IMR-90 (cell line): ENCODE measurements at regions not wholly inside any gene's neighbourhood (a gene's known extent, or its start where the extent isn't known, plus 50 kb on each side); places are given as distances from the start of the nearest gene placed in this dataset.

Experiments
- ATAC-seq: fragments of 200-7000 bp; cut with Tn5 transposase; 2 replicates; pipeline ENCODE4 v1.9.1; 2020; ENCODE audit warnings: low read depth, mild to moderate bottlenecking, moderate library complexity
- BruUV-seq: library from RNA; stranded (reverse); fragments of 400-500 nt; replicated peaks from 2 replicates; lab custom pipeline; 2021; lab: Mats Ljungman, UMichigan
- CTCF ChIA-PET: fragments of 300-600 bp; formaldehyde crosslinking; extraction: SDS; loops from one replicate; lab custom pipeline; 2021; ENCODE audit warnings: antibody characterized with exemption; lab: Yijun Ruan, JAX
- POLR2A ChIA-PET: fragments of 300-600 bp; sonication (Branson Sonifier 250); formaldehyde crosslinking; loops from one replicate; lab custom pipeline; 2022; ENCODE audit warnings: antibody characterized with exemption; ENCODE audit not compliant: unreplicated experiment; lab: Charles Lee
- DNase-seq: peaks from one replicate; pipeline ENCODE4 v3.0.0; 2013
- H2AFZ ChIP-seq: replicated peaks from 2 replicates; pipeline ENCODE3; 2013; ENCODE audit warnings: low read length, mild to moderate bottlenecking; ENCODE audit not compliant: poor library complexity
- H2AK5ac ChIP-seq: 2 replicates; pipeline ENCODE4 v1.6.1; 2013; ENCODE audit warnings: low read depth, low read length, inconsistent platforms
- H2AK9ac ChIP-seq: replicated peaks from 2 replicates; pipeline ENCODE3; 2013; ENCODE audit warnings: mild to moderate bottlenecking, low read depth, low read length, moderate library complexity; ENCODE audit not compliant: poor library complexity
- H2BK120ac ChIP-seq: 2 replicates; pipeline ENCODE4 v1.6.1; 2013; ENCODE audit warnings: low read depth, low read length, inconsistent platforms
- H2BK15ac ChIP-seq: 3 replicates; pipeline ENCODE4 v1.6.1; 2013; ENCODE audit warnings: low read depth, low read length, inconsistent platforms
- H2BK20ac ChIP-seq: 2 replicates; pipeline ENCODE4 v1.6.1; 2013; ENCODE audit warnings: low read depth, mild to moderate bottlenecking, inconsistent platforms, low read length, moderate library complexity
- H2BK5ac ChIP-seq: 2 replicates; pipeline ENCODE4 v1.6.1; 2013; ENCODE audit warnings: mild to moderate bottlenecking, low read depth, low read length, inconsistent platforms; ENCODE audit not compliant: poor library complexity, severe bottlenecking
- H3K14ac ChIP-seq: replicated peaks from 2 replicates; pipeline ENCODE4 v1.6.1; 2013; ENCODE audit warnings: low read depth, low read length, inconsistent platforms
- H3K18ac ChIP-seq: 2 replicates; pipeline ENCODE4 v1.6.1; 2013; ENCODE audit warnings: low read depth, low read length, control low read depth
- H3K23ac ChIP-seq: 2 replicates; pipeline ENCODE4 v1.6.1; 2013; ENCODE audit warnings: low read depth, low read length, inconsistent platforms
- H3K27ac ChIP-seq: 2 replicates; pipeline ENCODE4 v1.5.1; 2013; ENCODE audit warnings: mild to moderate bottlenecking, control low read depth, low read length; ENCODE audit not compliant: insufficient read depth
- H3K27me3 ChIP-seq: 2 replicates; pipeline ENCODE4 v1.6.1; 2013; ENCODE audit warnings: low read length; ENCODE audit not compliant: control insufficient read depth, insufficient read depth
- H3K36me3 ChIP-seq: 2 replicates; pipeline ENCODE4 v1.6.1; 2013; ENCODE audit warnings: low read length, mixed read lengths; ENCODE audit not compliant: control insufficient read depth, insufficient read depth
- H3K4ac ChIP-seq: 2 replicates; pipeline ENCODE4 v1.6.1; 2013; ENCODE audit warnings: low read depth, low read length, inconsistent platforms
- H3K4me1 ChIP-seq: 2 replicates; pipeline ENCODE4 v1.6.1; 2013; ENCODE audit warnings: low read length, mixed read lengths; ENCODE audit not compliant: control insufficient read depth, insufficient read depth
- H3K4me2 ChIP-seq: 2 replicates; pipeline ENCODE4 v1.6.1; 2013; ENCODE audit warnings: low read depth, mild to moderate bottlenecking, control low read depth, low read length, moderate library complexity
- H3K4me3 ChIP-seq: 2 replicates; pipeline ENCODE4 v1.5.1; 2013; ENCODE audit warnings: low read depth, mild to moderate bottlenecking, control low read depth, low read length, moderate library complexity; ENCODE audit not compliant: insufficient read depth
- H3K56ac ChIP-seq: 2 replicates; pipeline ENCODE4 v1.6.1; 2013; ENCODE audit warnings: low read length, inconsistent platforms; ENCODE audit not compliant: insufficient read depth; ENCODE audit errors: extremely low read depth
- H3K79me1 ChIP-seq, 2 experiments: 2 replicates each; pipeline ENCODE4 v1.6.1; 2013; ENCODE audit warnings: low read length in 2 of 2, inconsistent platforms in 1 of 2, low read depth in 1 of 2
- H3K9ac ChIP-seq: 2 replicates; pipeline ENCODE4 v1.6.1; 2013; ENCODE audit warnings: low read depth, low read length, control low read depth
- H3K9me1 ChIP-seq: 2 replicates; pipeline ENCODE4 v1.6.1; 2013; ENCODE audit warnings: low read length, inconsistent platforms; ENCODE audit not compliant: insufficient read depth
- H3K9me3 ChIP-seq: 2 replicates; pipeline ENCODE4 v1.6.1; 2013; ENCODE audit warnings: low read length; ENCODE audit not compliant: control insufficient read depth, insufficient read depth
- H4K20me1 ChIP-seq: 2 replicates; pipeline ENCODE4 v1.6.1; 2013; ENCODE audit warnings: low read length, inconsistent platforms; ENCODE audit not compliant: insufficient read depth
- H4K5ac ChIP-seq: 2 replicates; pipeline ENCODE4 v1.6.1; 2013; ENCODE audit warnings: mild to moderate bottlenecking, low read depth, low read length, control low read depth
- H4K8ac ChIP-seq, 2 experiments: 2 replicates each; pipeline ENCODE4 v1.6.1; 2013; ENCODE audit warnings: low read depth in 2 of 2, low read length in 2 of 2, control low read depth in 1 of 2, inconsistent platforms in 1 of 2
- H4K91ac ChIP-seq: 2 replicates; pipeline ENCODE4 v1.6.1; 2013; ENCODE audit warnings: low read depth, low read length, inconsistent platforms; ENCODE audit not compliant: insufficient read depth
- NFE2L2 ChIP-seq: fragments of 150-350 bp; IDR thresholded peaks from 2 replicates; pipeline ENCODE4 v1.6.1; 2016; ENCODE audit warnings: low read depth, mild to moderate bottlenecking, low read length
- RFX5 ChIP-seq: IDR thresholded peaks from 2 replicates; pipeline ENCODE4 v1.8.0; 2012; ENCODE audit warnings: low read depth, mild to moderate bottlenecking, low read length, moderate library complexity
- SMC3 ChIP-seq: fragments of 150-350 bp; IDR thresholded peaks from 2 replicates; pipeline ENCODE4 v1.6.1; 2016; ENCODE audit warnings: low read depth, mild to moderate bottlenecking, antibody characterized with exemption, low read length, moderate library complexity
- WGBS, 2 experiments: methylation state at CpG; one replicate each; pipeline versions ENCODE4 v1.1.5 to v1.1.7; 2013; ENCODE audit warnings: missing lambda C conversion rate in 2 of 2; ENCODE audit not compliant: insufficient read length in 1 of 2; ENCODE audit errors: extremely low coverage in 2 of 2; 5-methylcytosine and 5-hydroxymethylcytosine counted together
- dilution Hi-C: fragments of 300-500 bp; cut with HindIII; formaldehyde crosslinking; loops from one replicate; pipeline ENCODE4 v1.14.3; 2018; ENCODE audit warnings: low sequenced_read_pairs; ENCODE audit not compliant: unreplicated experiment
- in situ Hi-C: fragments of 300-500 bp; cut with MboI; formaldehyde crosslinking; loops from 3 replicates; pipeline ENCODE4 v1.14.3; 2019; ENCODE audit warnings: low sequenced_read_pairs, inconsistent platforms, mixed read lengths
- intact Hi-C: fragments of 100-400 bp; cut with micrococcal nuclease; formaldehyde crosslinking; loops from 2 replicates; pipeline ENCODE4 v1.10.0; 2022

DNA sequence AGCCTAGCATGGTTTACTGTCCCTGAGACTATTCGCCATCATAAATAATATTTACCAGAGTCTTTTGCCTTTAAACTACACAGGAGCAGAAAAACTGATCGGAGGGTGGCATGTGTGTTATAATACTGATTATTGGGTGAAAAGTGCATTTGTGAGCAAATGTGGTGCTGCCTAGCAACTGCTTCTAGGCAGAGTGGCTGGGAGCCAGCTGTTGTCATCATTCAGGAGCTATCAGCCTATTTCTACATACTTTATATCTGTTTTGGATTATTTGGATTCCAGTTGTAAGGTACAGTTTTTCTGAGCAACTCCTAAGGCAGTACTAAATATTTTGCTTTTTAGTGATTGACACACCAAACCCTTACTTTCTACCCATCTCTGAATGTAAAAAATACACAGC lies 75.0 kb upstream of the MSTN start:
- Histone ChIP-seq H3K14ac (no peak overlapping the region), H4K91ac (no peak overlapping the region), H3K4me1 (no peaks in the 10 kb centered on the region), H3K4me3 (no peak overlapping the region), H3K9me1 (no peaks in the 10 kb centered on the region), H3K79me1 (no peaks in the 10 kb centered on the region), H3K27ac (no peak overlapping the region), H2BK5ac (no peak overlapping the region), H2BK15ac (no peak overlapping the region), H3K56ac (no peak overlapping the region), H3K4me2 (no peak overlapping the region), H3K9me3 (peaks cover 4% of the 10 kb centered on the region; the same call in 1 of the 2 replicates), H2AK5ac (no peak overlapping the region), H4K20me1 (no peaks in the 10 kb centered on the region), H3K18ac (no peak overlapping the region), H3K9ac (no peak overlapping the region), H3K4ac (no peak overlapping the region), H2AK9ac (no peak overlapping the region), H3K36me3 (no peaks in the 10 kb centered on the region), H3K27me3 (no peaks in the 10 kb centered on the region; the same call in none of the 2 replicates), H2AFZ (no peak overlapping the region), H4K8ac (no peak overlapping the region), H4K5ac (no peak overlapping the region), H3K23ac (no peak overlapping the region), H2BK120ac (no peak overlapping the region), H2BK20ac (no peak overlapping the region)
- ChIA-PET POLR2A (no interaction called here), CTCF (no interaction called here)
- no TSS peak for BruUV-seq
- no CpG with 5 or more reads among the region's 2 CpGs for WGBS, 2 experiments
- ATAC-seq (no peak), DNase-seq (peak; percentile 19)
- intact Hi-C loops, result no loop called here
- in situ Hi-C loops, result no loop called here
- TF ChIP-seq RFX5 (no peak), SMC3 (no peak), NFE2L2 (no peak)
- dilution Hi-C loops, result no loop called here
